GM12878 (cell line): ENCODE measurements at regions not wholly inside any gene's neighbourhood (a gene's known extent, or its start where the extent isn't known, plus 50 kb on each side); places are given as distances from the start of the nearest gene placed in this dataset.

ENCODE experiments used
- RCOR1 ChIP-seq: conservative IDR thresholded peaks from 2 replicates; pipeline ENCODE4 v1.6.1; 2012; ENCODE audit warnings: low read depth, low read length, improper control_type of control experiment
- TF ChIP-seq, protein P1 (sequence below), 3 experiments: IDR thresholded peaks in 2 of 3; conservative IDR thresholded peaks in 1 of 3; 2 replicates each; pipeline ENCODE4 v1.5.1; 2011; ENCODE audit warnings: low read depth in 3 of 3, low read length in 3 of 3, mild to moderate bottlenecking in 3 of 3, control low read depth in 2 of 3, moderate library complexity in 2 of 3, inconsistent platforms in 1 of 3, mixed read lengths in 1 of 3; ENCODE audit not compliant: control insufficient read depth in 2 of 3, insufficient read depth in 1 of 3; ENCODE audit errors: extremely low read depth in 1 of 3

DNA sequence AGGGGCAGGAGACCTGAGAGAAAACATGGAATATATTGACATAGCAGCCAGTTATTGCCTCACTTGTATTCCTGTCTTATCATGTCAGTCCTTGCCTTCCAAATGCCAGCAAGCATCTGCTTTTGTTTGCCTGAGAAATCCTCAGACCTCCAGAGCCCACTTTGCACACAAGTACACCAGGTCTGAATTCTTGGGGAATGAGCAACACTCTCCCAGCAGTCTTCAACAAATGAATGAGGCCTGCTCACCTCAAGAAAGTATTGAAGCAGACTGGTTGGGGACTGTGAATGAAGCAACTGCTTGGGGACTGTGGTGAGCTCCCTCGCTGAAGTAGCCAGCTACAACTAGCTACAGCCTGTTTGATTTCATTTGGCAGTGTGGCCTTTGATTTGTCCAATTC is 172.8 kb upstream of the SPTLC3 start:
- TF ChIP-seq, protein P1, sequence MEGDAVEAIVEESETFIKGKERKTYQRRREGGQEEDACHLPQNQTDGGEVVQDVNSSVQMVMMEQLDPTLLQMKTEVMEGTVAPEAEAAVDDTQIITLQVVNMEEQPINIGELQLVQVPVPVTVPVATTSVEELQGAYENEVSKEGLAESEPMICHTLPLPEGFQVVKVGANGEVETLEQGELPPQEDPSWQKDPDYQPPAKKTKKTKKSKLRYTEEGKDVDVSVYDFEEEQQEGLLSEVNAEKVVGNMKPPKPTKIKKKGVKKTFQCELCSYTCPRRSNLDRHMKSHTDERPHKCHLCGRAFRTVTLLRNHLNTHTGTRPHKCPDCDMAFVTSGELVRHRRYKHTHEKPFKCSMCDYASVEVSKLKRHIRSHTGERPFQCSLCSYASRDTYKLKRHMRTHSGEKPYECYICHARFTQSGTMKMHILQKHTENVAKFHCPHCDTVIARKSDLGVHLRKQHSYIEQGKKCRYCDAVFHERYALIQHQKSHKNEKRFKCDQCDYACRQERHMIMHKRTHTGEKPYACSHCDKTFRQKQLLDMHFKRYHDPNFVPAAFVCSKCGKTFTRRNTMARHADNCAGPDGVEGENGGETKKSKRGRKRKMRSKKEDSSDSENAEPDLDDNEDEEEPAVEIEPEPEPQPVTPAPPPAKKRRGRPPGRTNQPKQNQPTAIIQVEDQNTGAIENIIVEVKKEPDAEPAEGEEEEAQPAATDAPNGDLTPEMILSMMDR (IDR thresholded peaks at IDR 0.05 in 2 of 3, conservative IDR thresholded peaks at IDR 0.05 in 1 of 3; ENCODE audit: control insufficient read depth in 2 of 3, extremely low read depth in 1 of 3, insufficient read depth in 1 of 3, low read depth in 3 of 3, low read length in 3 of 3): no peak
- TF ChIP-seq RCOR1: no peak
